Tibial artery (tissue), 4 donors: ENCODE measurements at regions not wholly inside any gene's neighbourhood (a gene's known extent, or its start where the extent isn't known, plus 50 kb on each side); places are given as distances from the start of the nearest gene placed in this dataset.

Source experiments
- DNase-seq, 2 donors: peaks; one replicate each; pipeline ENCODE4 v3.0.0-alpha.2; 2019
- H3K27ac ChIP-seq, 2 donors: fragments of 200-600 bp; sonication (generic) in 1 of 2; 1 replicate in 1 of 2; 2 replicates in 1 of 2; pipeline ENCODE4 v1.5.1; 2018 to 2019; ENCODE audit warnings: mild to moderate bottlenecking in 1 of 2
- H3K27me3 ChIP-seq, 2 donors: fragments of 200-600 bp; sonication (generic) in 1 of 2; one replicate each; pipeline versions ENCODE4 v1.5.1 to v1.6.0; 2016 to 2019
- H3K36me3 ChIP-seq, 3 donors: fragments of 200-600 bp; sonication (generic) in 2 of 3; one replicate each; pipeline ENCODE4 v1.5.1; 2016 to 2019; ENCODE audit warnings: mild to moderate bottlenecking in 2 of 3
- H3K4me1 ChIP-seq, 4 donors: fragments of 200-600 bp; sonication (generic) in 2 of 4; 1 replicate in 3 of 4; 2 replicates in 1 of 4; pipeline ENCODE4 v1.5.1; 2016 to 2019
- H3K4me3 ChIP-seq, 2 donors: fragments of 200-600 bp; sonication (generic) in 1 of 2; 1 replicate in 1 of 2; 2 replicates in 1 of 2; pipeline ENCODE4 v1.5.1; 2018 to 2019; ENCODE audit warnings: mild to moderate bottlenecking in 2 of 2
- H3K9me3 ChIP-seq, 3 donors: fragments of 200-600 bp; sonication (generic) in 1 of 3; one replicate each; pipeline ENCODE4 v1.5.1; 2016 to 2019
- CTCF ChIP-seq, 2 experiments: fragments of 200-600 bp in 1 of 2; fragments of 450-650 bp in 1 of 2; IDR thresholded peaks; one replicate each; pipeline ENCODE4 v1.5.1; 2017 to 2019; ENCODE audit warnings: antibody characterized with exemption in 2 of 2, mild to moderate bottlenecking in 1 of 2, moderate library complexity in 1 of 2
- intact Hi-C: fragments of 100-400 bp; cut with DNase I; formaldehyde crosslinking; loops from one replicate; pipeline ENCODE4 v1.15.0; 2023; ENCODE audit warnings: low total_unique reads

DNA sequence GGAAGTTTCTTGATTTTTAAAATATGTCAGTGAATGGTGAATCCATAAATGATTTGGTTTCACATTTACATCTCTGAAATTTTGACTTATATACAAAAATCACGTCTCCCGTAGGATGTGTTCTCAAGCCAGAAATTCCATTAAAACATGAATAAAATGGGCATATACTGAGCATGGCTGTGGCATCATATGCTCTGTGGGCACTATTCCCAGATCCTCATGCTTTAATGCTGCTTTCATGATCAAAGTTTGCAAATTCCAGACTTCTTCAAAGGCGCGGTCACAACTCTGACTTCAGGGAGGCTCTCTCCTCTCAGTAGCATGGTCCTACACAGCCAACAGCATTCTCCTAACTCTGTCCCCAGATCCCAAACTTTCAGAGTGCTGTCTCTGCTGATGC is 723.2 kb downstream of the TAF11L14 start:
- TF ChIP-seq CTCF (IDR thresholded peaks at IDR 0.05), result no peak
- H3K36me3 ChIP-seq, result no peaks in the 10 kb centered on the region
- no peaks in the 10 kb centered on the region for H3K9me3 ChIP-seq
- no peak overlapping the region for H3K27ac ChIP-seq
- no peaks in the 10 kb centered on the region for H3K27me3 ChIP-seq
- no peak for DNase-seq
- H3K4me1 ChIP-seq, result no peaks in the 10 kb centered on the region
- intact Hi-C loops, result no loop called here
- H3K4me3 ChIP-seq, result no peak overlapping the region

- intact Hi-C loops, result no loop called here
These were observed 732.0 kb downstream of the TAF11L14 start for GRCh38 chr5:18366234-18366633.

GRCh38 chr5:18370531-18370930 is 736.3 kb downstream of the TAF11L14 start:
- no peak for TF ChIP-seq CTCF (IDR thresholded peaks at IDR 0.05)
- intact Hi-C loops, result no loop called here
- no peaks in the 10 kb centered on the region for H3K27me3 ChIP-seq
- H3K9me3 ChIP-seq, result no peaks in the 10 kb centered on the region
- H3K27ac ChIP-seq, result no peak overlapping the region
- no peak overlapping the region for H3K4me3 ChIP-seq
- no peaks in the 10 kb centered on the region for H3K4me1 ChIP-seq
- DNase-seq, result no peak
- no peaks in the 10 kb centered on the region for H3K36me3 ChIP-seq

More at GRCh38 chr5:18366234-18366633, 732.0 kb downstream of the TAF11L14 start:
- no peak for TF ChIP-seq CTCF (IDR thresholded peaks at IDR 0.05)
- DNase-seq, result no peak
- Histone ChIP-seq H3K27me3 (no peaks in the 10 kb centered on the region), H3K36me3 (no peaks in the 10 kb centered on the region), H3K27ac (no peak overlapping the region), H3K4me1 (no peaks in the 10 kb centered on the region), H3K4me3 (no peak overlapping the region), H3K9me3 (no peaks in the 10 kb centered on the region)

DNA sequence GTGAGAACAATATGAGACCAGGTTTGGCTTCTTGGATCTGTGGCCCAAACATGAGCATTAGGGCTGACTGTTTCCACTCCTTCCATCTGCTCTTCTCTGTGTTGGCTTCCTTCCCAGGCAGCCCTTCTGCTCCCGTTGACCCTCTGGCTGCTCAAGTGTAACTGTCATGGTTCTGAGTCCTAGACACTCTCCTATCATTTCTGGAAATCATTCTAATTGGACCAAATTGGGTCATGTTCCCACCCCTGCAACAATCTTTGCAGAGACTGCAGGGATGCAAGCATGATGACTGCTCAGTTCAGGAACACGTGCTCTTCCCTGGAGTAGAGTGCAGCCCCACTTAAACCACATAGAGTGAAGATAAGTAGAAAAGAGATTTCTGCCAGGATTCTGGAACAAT is 741.4 kb downstream of the TAF11L14 start:
- Histone ChIP-seq H3K27ac (no peak overlapping the region), H3K9me3 (no peaks in the 10 kb centered on the region), H3K4me3 (no peak overlapping the region), H3K4me1 (no peaks in the 10 kb centered on the region), H3K27me3 (no peaks in the 10 kb centered on the region), H3K36me3 (no peaks in the 10 kb centered on the region)
- no peak for DNase-seq
- intact Hi-C loops, result no loop called here
- TF ChIP-seq CTCF (IDR thresholded peaks at IDR 0.05), result no peak

DNA sequence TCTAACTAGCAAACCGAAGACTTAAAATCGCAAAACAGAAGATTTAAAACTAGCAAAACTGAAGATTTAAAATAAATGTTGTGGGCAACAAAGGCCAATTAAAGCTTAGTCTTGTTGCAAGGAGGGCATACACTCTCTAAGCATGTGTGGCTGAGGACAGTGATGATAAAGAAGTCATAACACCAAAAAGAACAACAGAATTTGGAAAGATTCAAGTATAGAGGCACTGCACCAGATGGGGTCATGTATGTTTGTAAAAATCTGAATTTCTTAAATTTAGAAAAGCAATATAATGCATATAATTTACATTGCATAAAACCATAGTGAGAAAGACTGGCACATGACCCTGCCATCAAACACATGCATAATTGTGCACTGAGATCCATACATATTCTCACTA is 743.8 kb downstream of the TAF11L14 start:
- no peak for TF ChIP-seq CTCF (IDR thresholded peaks at IDR 0.05)
- Histone ChIP-seq H3K36me3 (no peaks in the 10 kb centered on the region), H3K27me3 (no peaks in the 10 kb centered on the region), H3K4me3 (no peak overlapping the region), H3K27ac (no peak overlapping the region), H3K9me3 (no peaks in the 10 kb centered on the region), H3K4me1 (no peaks in the 10 kb centered on the region)
- DNase-seq, result no peak
- intact Hi-C loops, result no loop called here

GRCh38 chr5:18379189-18379588 is 744.9 kb downstream of the TAF11L14 start:
- H3K36me3 ChIP-seq, result no peaks in the 10 kb centered on the region
- no peaks in the 10 kb centered on the region for H3K27me3 ChIP-seq
- TF ChIP-seq CTCF (IDR thresholded peaks at IDR 0.05), result no peak
- no peaks in the 10 kb centered on the region for H3K9me3 ChIP-seq
- H3K4me1 ChIP-seq, result no peaks in the 10 kb centered on the region
- no peak overlapping the region for H3K4me3 ChIP-seq
- intact Hi-C loops, result no loop called here
- H3K27ac ChIP-seq, result no peak overlapping the region
- no peak for DNase-seq
